KG1 (cell line): ENCODE measurements at regions not wholly inside any gene's neighbourhood (a gene's known extent, or its start where the extent isn't known, plus 50 kb on each side); places are given as distances from the start of the nearest gene placed in this dataset.
A peak's percentile ranks its signal among the peaks of the same experiment; 100 is the strongest.
"Not testable (repeated sequence)": the region's sequence is repeated elsewhere in the genome, so short reads cannot be mapped to it uniquely, and the experiment has no call there.

Experiments
- DNase-seq: peaks from one replicate; lab custom pipeline; 2025; lab: John Stamatoyannopoulos, UW

GRCh38 chr9:71506821-71507220, 261.5 kb downstream of the CEMIP2 start:
- DNase-seq, result no peak

GRCh38 chr9:71504636-71505035, 263.7 kb downstream of the CEMIP2 start:
- no peak for DNase-seq

GRCh38 chr9:71498691-71499090, 269.6 kb downstream of the CEMIP2 start:
- no peak for DNase-seq

GRCh38 chr9:71490810-71491209, 277.5 kb downstream of the CEMIP2 start:
- no peak for DNase-seq

DNA sequence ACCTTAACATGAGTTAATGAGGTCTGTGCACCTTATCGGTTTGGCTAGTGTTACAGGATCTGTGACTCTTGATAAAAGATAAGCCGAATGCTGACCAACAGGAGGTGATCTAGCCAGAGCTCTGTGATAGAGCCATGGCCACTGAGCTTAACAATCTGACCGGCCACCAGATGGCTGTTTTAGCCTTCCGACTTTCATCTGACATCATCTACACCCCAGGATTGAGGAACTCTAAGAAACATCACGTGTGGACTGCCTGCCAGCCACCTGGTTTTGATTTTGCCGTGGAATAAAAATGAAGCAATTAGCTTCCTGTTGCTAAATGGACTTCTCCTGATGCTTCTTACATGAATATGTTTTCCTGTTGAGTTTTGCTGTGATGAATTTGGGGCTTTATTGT, 281.3 kb downstream of the CEMIP2 start:
- DNase-seq, result no peak

- no peak for DNase-seq
Measured at GRCh38 chr9:71485326-71485725, 283.0 kb downstream of the CEMIP2 start.

- DNase-seq, result no peak
Measured at GRCh38 chr9:71483436-71483835, 284.9 kb downstream of the CEMIP2 start.

GRCh38 chr9:71479621-71480020, 288.7 kb downstream of the CEMIP2 start:
- DNase-seq, result no peak

DNA sequence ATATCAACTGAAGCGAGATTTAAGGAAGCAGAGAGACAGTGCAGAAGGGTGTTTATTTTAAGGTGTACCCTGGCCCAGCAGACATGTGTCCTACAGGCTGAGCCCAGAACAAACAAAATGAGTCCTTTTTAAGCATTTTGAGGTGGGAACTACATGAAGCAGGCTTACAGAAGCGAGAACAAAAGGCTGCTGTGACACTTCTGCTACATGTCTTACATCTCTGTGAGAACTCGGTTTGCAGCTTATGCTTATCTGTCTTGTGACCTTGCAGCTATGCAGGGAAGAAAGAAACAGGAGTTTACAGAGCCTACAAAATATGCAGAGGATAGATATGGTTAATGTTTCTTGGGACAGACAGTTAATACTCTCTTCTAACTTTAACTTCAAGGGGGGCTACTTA, 295.9 kb downstream of the CEMIP2 start:
- no peak for DNase-seq

GRCh38 chr9:71465392-71465791, 302.9 kb downstream of the CEMIP2 start:
- DNase-seq, result no peak

- DNase-seq, result no peak
Measured at GRCh38 chr9:71459082-71459481, 309.2 kb downstream of the CEMIP2 start.

DNA sequence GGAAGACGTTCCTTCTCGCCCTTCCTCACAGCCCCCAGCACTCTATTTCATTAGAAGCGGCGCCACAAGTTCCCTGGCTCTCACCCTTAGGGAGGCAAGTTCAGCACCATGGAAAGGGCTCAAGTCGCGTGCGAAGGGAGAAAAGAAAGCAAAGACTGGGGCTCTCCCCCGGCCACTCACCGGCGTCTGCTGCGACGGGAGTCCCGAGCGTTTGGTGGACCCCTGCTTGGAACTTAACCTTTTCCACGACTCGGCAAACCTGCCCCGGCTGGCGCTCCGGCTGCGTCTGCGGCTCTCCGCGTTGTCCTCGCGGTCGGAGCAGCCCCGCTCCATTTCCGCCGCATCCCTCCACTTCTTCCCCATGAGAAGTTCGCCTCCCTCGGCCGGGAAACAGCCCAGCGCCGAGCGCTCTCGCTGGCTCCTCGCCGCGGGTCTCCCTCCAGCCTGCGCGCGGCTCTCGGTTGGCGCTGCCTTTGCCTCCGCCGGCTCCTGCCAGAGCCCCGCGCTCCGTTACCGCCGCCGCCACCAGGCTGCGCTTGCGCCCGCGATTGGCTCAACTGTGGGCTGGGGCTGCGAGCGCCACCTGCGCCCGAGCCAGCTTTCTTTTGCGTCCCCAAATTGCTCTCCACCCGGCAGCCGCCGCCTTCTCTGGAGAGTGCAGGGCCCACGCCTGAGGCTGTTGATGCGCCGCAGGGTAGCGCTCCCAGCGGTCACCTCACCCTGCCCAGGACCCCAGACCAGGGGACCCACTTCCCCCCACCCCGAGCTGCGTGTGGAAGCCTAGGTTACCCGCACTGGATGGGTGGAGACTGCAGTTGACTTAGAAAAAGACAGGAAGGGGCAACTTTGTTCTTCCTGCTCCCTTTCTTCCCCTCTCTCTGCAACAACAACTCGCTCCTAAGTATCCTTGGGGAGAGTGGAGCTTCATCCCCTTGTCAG, 321.6 kb downstream of the CEMIP2 start:
- peak; percentile 41 for DNase-seq

- DNase-seq, result no peak
Measured at GRCh38 chr9:71446106-71446472, 322.2 kb downstream of the CEMIP2 start.

GRCh38 chr9:71442937-71443336, 321.5 kb upstream of the TRPM3 start:
- no peak for DNase-seq

GRCh38 chr9:71441266-71441665, 319.8 kb upstream of the TRPM3 start:
- DNase-seq, result no peak

DNA sequence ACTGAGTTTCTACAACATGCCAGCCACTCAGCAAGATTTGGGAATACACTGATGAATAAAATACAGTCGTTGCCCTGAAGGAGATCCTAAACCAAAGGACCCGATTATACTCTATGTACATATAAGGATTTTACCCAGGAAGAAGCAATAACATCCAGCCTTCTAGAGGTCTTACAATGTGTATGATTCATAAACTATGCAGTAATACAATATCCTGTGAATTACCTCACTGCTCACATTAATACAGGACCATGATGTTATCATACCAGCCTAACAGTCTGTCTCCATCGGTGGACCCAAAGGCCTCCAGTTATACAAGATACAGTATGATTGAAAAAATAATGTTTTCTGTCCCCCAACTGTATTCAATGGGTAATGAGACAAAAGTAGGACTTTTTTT, 310.5 kb upstream of the TRPM3 start:
- no peak for DNase-seq

GRCh38 chr9:71407341-71407740, 285.9 kb upstream of the TRPM3 start:
- not testable (repeated sequence) for DNase-seq

DNA sequence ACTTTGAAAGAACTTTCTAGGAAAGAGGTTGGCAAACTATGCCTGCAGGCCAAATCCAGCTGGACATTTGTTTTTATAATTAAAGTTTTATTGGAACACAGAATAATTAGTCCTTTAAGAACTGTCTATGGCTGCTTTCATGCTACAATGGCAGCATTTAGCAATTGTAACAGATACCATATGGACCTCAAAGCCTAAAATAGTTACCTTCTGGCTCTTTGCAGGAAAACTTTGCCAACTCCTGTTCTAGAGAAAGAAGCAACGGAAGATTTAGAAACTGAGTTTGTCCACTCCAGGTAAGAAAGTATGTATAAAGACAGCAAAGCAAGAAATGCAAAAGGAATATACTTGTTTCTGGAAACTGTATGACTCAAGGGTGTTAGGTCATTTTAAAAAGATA, 281.7 kb upstream of the TRPM3 start:
- no peak for DNase-seq

- no peak for DNase-seq
Measured at GRCh38 chr9:71393005-71393404, 271.6 kb upstream of the TRPM3 start.

GRCh38 chr9:71384343-71384742, 262.9 kb upstream of the TRPM3 start:
- DNase-seq, result no peak

- no peak for DNase-seq
Measured at GRCh38 chr9:71383308-71383940, 262.0 kb upstream of the TRPM3 start.

- no peak for DNase-seq
Measured at GRCh38 chr9:71368157-71368556, 246.7 kb upstream of the TRPM3 start.

- DNase-seq, result no peak
Measured at GRCh38 chr9:71364186-71364955, 242.9 kb upstream of the TRPM3 start.
